H1 (cell line): ENCODE measurements at regions not wholly inside any gene's neighbourhood (a gene's known extent, or its start where the extent isn't known, plus 50 kb on each side); places are given as distances from the start of the nearest gene placed in this dataset.

ENCODE experiments used
- CTCF ChIA-PET: fragments of 300-600 bp; sonication (Branson Sonifier 250); formaldehyde crosslinking; loops from one replicate; lab custom pipeline; 2021; ENCODE audit not compliant: partially characterized antibody; lab: Charles Lee
- POLR2A ChIA-PET: fragments of 300-600 bp; sonication (Branson Sonifier 250); formaldehyde crosslinking; loops from one replicate; lab custom pipeline; 2021; ENCODE audit warnings: inconsistent platforms; ENCODE audit not compliant: partially characterized antibody; lab: Charles Lee
- DNase-seq, 2 experiments: peaks; one replicate each; pipeline versions ENCODE4 v3.0.0 to v3.0.0-alpha.2; 2010 to 2022; ENCODE audit warnings: low spot score in 2 of 2, low read depth in 1 of 2, mixed read lengths in 1 of 2
- FAIRE-seq: peaks from 2 replicates; lab custom pipeline; 2011; peaks lifted over from hg19 to GRCh38; lab: Jason Lieb, UNC
- H2AFZ ChIP-seq: 2 replicates; pipeline ENCODE4 v1.8.1; 2012; ENCODE audit warnings: low read length, inconsistent platforms
- H2AK5ac ChIP-seq: 2 replicates; pipeline ENCODE4 v1.6.1; 2013; ENCODE audit warnings: low read depth, low read length
- H2BK120ac ChIP-seq: replicated peaks from 2 replicates; pipeline ENCODE3; 2013; ENCODE audit warnings: low read depth, low read length, inconsistent platforms
- H2BK12ac ChIP-seq: 2 replicates; pipeline ENCODE4 v1.6.1; 2013; ENCODE audit warnings: low read depth, low read length
- H2BK15ac ChIP-seq: 2 replicates; pipeline ENCODE4 v1.6.1; 2013; ENCODE audit warnings: low read length
- H2BK20ac ChIP-seq: 2 replicates; pipeline ENCODE4 v1.6.1; 2013; ENCODE audit warnings: low read length
- H2BK5ac ChIP-seq: 2 replicates; pipeline ENCODE4 v1.6.1; 2013; ENCODE audit warnings: low read depth, low read length
- H3K14ac ChIP-seq: 2 replicates; pipeline ENCODE4 v1.6.1; 2013; ENCODE audit warnings: inconsistent platforms; ENCODE audit not compliant: insufficient read length
- H3K18ac ChIP-seq: 2 replicates; pipeline ENCODE4 v1.6.1; 2013; ENCODE audit warnings: low read length; ENCODE audit errors: extremely low read depth
- H3K23ac ChIP-seq: 2 replicates; pipeline ENCODE4 v1.6.1; 2013; ENCODE audit warnings: inconsistent platforms; ENCODE audit not compliant: insufficient read length
- H3K23me2 ChIP-seq: 2 replicates; pipeline ENCODE4 v1.6.1; 2013; ENCODE audit warnings: low read depth, low read length
- H3K27ac ChIP-seq: 2 replicates; pipeline ENCODE4 v1.6.1; 2011; ENCODE audit warnings: low read depth, low read length, inconsistent platforms
- H3K27me3 ChIP-seq, 4 experiments: replicated peaks in 1 of 4; 1 replicate in 1 of 4; 2 replicates in 3 of 4; pipeline versions ENCODE4 v1.6.1 to v1.8.1; 2011 to 2013; ENCODE audit warnings: low read length in 3 of 4, mild to moderate bottlenecking in 3 of 4, inconsistent platforms in 2 of 4, mixed read lengths in 2 of 4, moderate library complexity in 1 of 4; ENCODE audit not compliant: control insufficient read depth in 3 of 4, insufficient read depth in 3 of 4; ENCODE audit errors: extremely low read depth in 1 of 4
- H3K36me3 ChIP-seq, 4 experiments: 2 replicates each; pipeline versions ENCODE4 v1.6.1 to v1.8.1; 2011 to 2013; ENCODE audit warnings: mild to moderate bottlenecking in 4 of 4, low read length in 3 of 4, moderate library complexity in 2 of 4, control low read depth in 1 of 4, inconsistent platforms in 1 of 4; ENCODE audit not compliant: insufficient read depth in 4 of 4, control insufficient read depth in 2 of 4
- H3K4ac ChIP-seq: replicated peaks from 2 replicates; pipeline ENCODE3; 2013; ENCODE audit warnings: low read length, low read depth, mixed read lengths, inconsistent platforms; ENCODE audit not compliant: insufficient read length
- H3K4me1 ChIP-seq, 4 experiments: replicated peaks in 1 of 4; 1 replicate in 1 of 4; 2 replicates in 3 of 4; pipeline versions ENCODE4 v1.6.1 to v1.8.1; 2011 to 2013; ENCODE audit warnings: low read length in 3 of 4, inconsistent platforms in 2 of 4, mixed read lengths in 1 of 4; ENCODE audit not compliant: insufficient read depth in 4 of 4, control insufficient read depth in 3 of 4
- H3K4me2 ChIP-seq, 2 experiments: 2 replicates each; pipeline versions ENCODE4 v1.6.1 to v1.8.1; 2011 to 2013; ENCODE audit warnings: low read depth in 2 of 2, low read length in 2 of 2, control low read depth in 1 of 2, inconsistent platforms in 1 of 2, mild to moderate bottlenecking in 1 of 2; ENCODE audit not compliant: insufficient read depth in 1 of 2
- H3K4me3 ChIP-seq, 4 experiments: fragments of 200-600, 300-600 bp in 1 of 4; sonication (generic), shearing (Covaris generic), sonication (Bioruptor Twin) in 1 of 4; 2 replicates each; pipeline versions ENCODE4 v1.5.1 to v1.8.1; 2011 to 2016; ENCODE audit warnings: low read length in 4 of 4, low read depth in 3 of 4, control low read depth in 2 of 4, inconsistent platforms in 2 of 4, mild to moderate bottlenecking in 2 of 4, mixed read lengths in 1 of 4, moderate library complexity in 1 of 4; ENCODE audit not compliant: insufficient read depth in 2 of 4; ENCODE audit errors: extremely low read depth in 1 of 4
- H3K56ac ChIP-seq: replicated peaks from 2 replicates; pipeline ENCODE3; 2013; ENCODE audit warnings: low read depth, mild to moderate bottlenecking, mixed read lengths, low read length, inconsistent platforms; ENCODE audit not compliant: insufficient read length
- H3K79me1 ChIP-seq: 2 replicates; pipeline ENCODE4 v1.6.1; 2013; ENCODE audit warnings: low read depth, low read length, control low read depth
- H3K79me2 ChIP-seq, 2 experiments: 2 replicates each; pipeline versions ENCODE4 v1.6.1 to v1.8.1; 2012 to 2013; ENCODE audit warnings: low read length in 2 of 2, mild to moderate bottlenecking in 2 of 2, inconsistent platforms in 1 of 2; ENCODE audit not compliant: insufficient read depth in 2 of 2, control insufficient read depth in 1 of 2
- H3K9ac ChIP-seq, 4 experiments: replicated peaks in 1 of 4; 1 replicate in 1 of 4; 2 replicates in 3 of 4; pipeline versions ENCODE4 v1.6.1 to v1.8.1; 2011 to 2013; ENCODE audit warnings: low read depth in 3 of 4, low read length in 3 of 4, control low read depth in 2 of 4, mild to moderate bottlenecking in 2 of 4, moderate library complexity in 2 of 4, inconsistent platforms in 1 of 4; ENCODE audit errors: extremely low read depth in 1 of 4
- H3K9me3 ChIP-seq, 2 experiments: 2 replicates each; pipeline versions ENCODE4 v1.6.1 to v1.8.1; 2012 to 2013; ENCODE audit warnings: mild to moderate bottlenecking in 2 of 2, moderate library complexity in 2 of 2, control low read depth in 1 of 2, inconsistent platforms in 1 of 2, low read depth in 1 of 2, low read length in 1 of 2, mixed read lengths in 1 of 2; ENCODE audit not compliant: insufficient read depth in 2 of 2
- H4K20me1 ChIP-seq, 2 experiments: replicated peaks in 1 of 2; 2 replicates each; pipeline versions ENCODE3 to v1.8.1; 2011 to 2013; ENCODE audit warnings: inconsistent platforms in 2 of 2, low read length in 2 of 2, mild to moderate bottlenecking in 1 of 2; ENCODE audit not compliant: insufficient read depth in 2 of 2, control insufficient read depth in 1 of 2
- H4K5ac ChIP-seq: 2 replicates; pipeline ENCODE4 v1.6.1; 2013; ENCODE audit warnings: low read length, low read depth, mixed read lengths, inconsistent platforms; ENCODE audit not compliant: insufficient read length
- H4K8ac ChIP-seq: 2 replicates; pipeline ENCODE4 v1.8.0; 2013; ENCODE audit warnings: mild to moderate bottlenecking, moderate library complexity, low read length, inconsistent platforms; ENCODE audit not compliant: insufficient read depth; ENCODE audit errors: extremely low read depth
- H4K91ac ChIP-seq: replicated peaks from 2 replicates; pipeline ENCODE3; 2013; ENCODE audit warnings: low read length, mixed read lengths, inconsistent platforms; ENCODE audit not compliant: insufficient read length
- E2F6 ChIP-seq: IDR thresholded peaks from 2 replicates; pipeline ENCODE4 v1.6.1; 2012; ENCODE audit warnings: inconsistent platforms
- RFX5 ChIP-seq: IDR thresholded peaks from 2 replicates; pipeline ENCODE4 v1.6.1; 2011; ENCODE audit warnings: low read depth, low read length, improper control_type of control experiment, borderline replicate concordance
- TF ChIP-seq, protein P1 (sequence below): IDR thresholded peaks from 2 replicates; pipeline ENCODE4 v1.6.1; 2011; ENCODE audit warnings: low read depth, mild to moderate bottlenecking, low read length; ENCODE audit not compliant: insufficient read depth

DNA sequence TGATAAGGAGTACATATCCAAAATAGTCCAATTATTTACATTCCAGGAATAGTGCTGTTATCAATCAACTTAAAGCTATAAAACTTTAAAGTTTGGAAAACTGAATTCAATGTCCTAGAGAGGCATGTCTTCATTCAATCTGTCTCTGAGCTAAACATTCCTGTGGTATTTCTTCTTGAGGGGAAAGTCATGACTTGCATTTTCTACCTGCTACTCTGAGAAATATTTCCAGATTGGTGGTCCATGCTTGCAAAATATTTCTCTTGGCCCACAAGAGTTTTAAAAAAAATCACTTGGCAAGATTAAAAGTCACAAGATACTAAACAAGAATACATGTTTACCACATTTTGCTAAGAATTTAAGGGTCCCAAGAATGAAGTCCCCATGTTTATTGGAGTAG, 63.6 kb upstream of the HGF start:
- CTCF ChIA-PET, result no interaction called here
- H2AK5ac ChIP-seq, result no peak overlapping the region
- TF ChIP-seq RFX5 (no peak), E2F6 (no peak)
- TF ChIP-seq, protein P1, sequence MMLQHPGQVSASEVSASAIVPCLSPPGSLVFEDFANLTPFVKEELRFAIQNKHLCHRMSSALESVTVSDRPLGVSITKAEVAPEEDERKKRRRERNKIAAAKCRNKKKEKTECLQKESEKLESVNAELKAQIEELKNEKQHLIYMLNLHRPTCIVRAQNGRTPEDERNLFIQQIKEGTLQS, result no peak
- H3K23me2 ChIP-seq, result no peaks in the 10 kb centered on the region
- H3K4me3 ChIP-seq, result no peak overlapping the region
- POLR2A ChIA-PET, result interaction anchor here (0.6 kb wide), 1 partner anchor 298 kb away, joined by 3 read pairs; no protein-coding TSS in a partner anchor
- DNase-seq (no peak), FAIRE-seq (no peak)
- no peak overlapping the region for H4K8ac ChIP-seq
- no peaks in the 10 kb centered on the region for H3K27me3 ChIP-seq
- no peak overlapping the region for H2BK5ac ChIP-seq
- no peaks in the 10 kb centered on the region for H3K79me1 ChIP-seq
- H2AFZ ChIP-seq, result no peak overlapping the region
- no peak overlapping the region for H4K91ac ChIP-seq
- H3K14ac ChIP-seq, result no peak overlapping the region
- H3K79me2 ChIP-seq, result no peaks in the 10 kb centered on the region
- no peak overlapping the region for H3K27ac ChIP-seq
- H3K4me1 ChIP-seq, result peaks cover 0 to 2% (median 0%) of the 10 kb centered on the region in 4 experiments; a peak in 1 of 7 replicates
- H3K18ac ChIP-seq, result no peak overlapping the region
- H3K4me2 ChIP-seq, result no peak overlapping the region
- no peak overlapping the region for H3K9ac ChIP-seq
- H3K23ac ChIP-seq, result no peak overlapping the region
- H2BK20ac ChIP-seq, result no peak overlapping the region
- H4K20me1 ChIP-seq, result no peaks in the 10 kb centered on the region
- no peak overlapping the region for H3K4ac ChIP-seq
- no peak overlapping the region for H4K5ac ChIP-seq
- no peak overlapping the region for H2BK15ac ChIP-seq
- peaks cover 0 to 4% of the 10 kb centered on the region in 2 experiments; a peak in 1 of 4 replicates for H3K9me3 ChIP-seq
- no peaks in the 10 kb centered on the region for H3K36me3 ChIP-seq
- H2BK12ac ChIP-seq, result no peak overlapping the region
- H3K56ac ChIP-seq, result no peak overlapping the region
- no peak overlapping the region for H2BK120ac ChIP-seq
